ENCODE measurements at regions not wholly inside any gene's neighbourhood (a gene's known extent, or its start where the extent isn't known, plus 50 kb on each side); places are given as distances from the start of the nearest gene placed in this dataset.
"Not testable (repeated sequence)": the region's sequence is repeated elsewhere in the genome, so short reads cannot be mapped to it uniquely, and the experiment has no call there.

DNA sequence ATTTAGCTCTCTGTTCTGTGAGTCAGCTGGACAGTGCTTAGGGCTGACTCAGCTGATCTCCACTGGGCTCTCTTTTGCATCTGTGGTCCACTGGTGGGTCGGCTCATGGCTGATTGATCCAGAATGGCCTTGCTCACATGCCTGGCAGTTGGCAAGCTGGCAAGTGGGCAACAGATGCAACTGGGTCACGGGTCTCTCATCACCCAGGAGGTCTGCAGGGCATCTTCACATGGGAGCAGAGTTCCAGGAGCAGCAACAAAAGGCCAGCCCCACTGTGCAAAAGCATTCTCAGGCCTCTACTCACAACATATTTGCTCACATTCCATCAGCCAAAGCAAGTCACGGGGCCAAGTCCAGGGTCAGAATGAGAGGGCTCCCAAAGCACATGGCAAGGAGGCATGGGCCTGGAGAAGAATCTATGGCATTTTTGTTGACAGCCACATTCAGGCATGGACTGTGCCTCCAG, 98.8 kb downstream of the OAT start:
- no peaks in the 10 kb centered on the region for H3K9me3 ChIP-seq (ENCODE audit: control insufficient read depth, low read depth, low read length)
- H4K91ac ChIP-seq (ENCODE audit: insufficient read length, low read depth, low read length) = no peak overlapping the region
- Mint-ChIP-seq H3K36me3 (ENCODE audit: insufficient read depth in 1 of 3, low read depth in 3 of 3) (no peaks in the 10 kb centered on the region; a peak in 1 of 7 replicates), H3K9me3 (peaks cover 0 to 3% of the 10 kb centered on the region in 2 experiments; a peak in 1 of 5 replicates), H3K4me3 (no peak overlapping the region), H3K27me3 (ENCODE audit: low read depth) (peaks cover 6% of the 10 kb centered on the region; the same call in 1 of the 2 replicates), H3K27ac (peak overlapping the region in 1 of 3 experiments; percentile 7; a peak in 1 of 7 replicates), H3K4me1 (peaks cover 8% of the 10 kb centered on the region in 2 experiments; a peak in 3 of 4 replicates)
- H2BK15ac ChIP-seq (ENCODE audit: low read depth, low read length) = no peak overlapping the region
- no peak for TF ChIP-seq CTCF (conservative IDR thresholded peaks at IDR 0.05)
- H3K27ac ChIP-seq (ENCODE audit: insufficient read length, low read depth, low read length) = no peak overlapping the region
- no peak overlapping the region for H3K9ac ChIP-seq (ENCODE audit: extremely low read depth, insufficient read length, low read length)
- no peak overlapping the region for H2BK20ac ChIP-seq (ENCODE audit: low read depth, low read length, poor library complexity, severe bottlenecking)
- no peak overlapping the region for H3K18ac ChIP-seq (ENCODE audit: insufficient read length, low read depth, low read length)
- no peaks in the 10 kb centered on the region for H3K79me1 ChIP-seq (ENCODE audit: insufficient read depth, low read depth, low read length, poor library complexity, severe bottlenecking)
- H4K8ac ChIP-seq (replicated peaks; ENCODE audit: insufficient read length, low read depth, low read length) = no peak overlapping the region
- no peaks in the 10 kb centered on the region for H3K27me3 ChIP-seq (ENCODE audit: insufficient read depth, low read length)
- H3K4me2 ChIP-seq (ENCODE audit: insufficient read depth, insufficient read length, low read length) = no peak overlapping the region
- no CpG with 5 or more reads among the region's 3 CpGs for WGBS (ENCODE audit: extremely low coverage, insufficient read length, low lambda C conversion rate)
- no peak overlapping the region for H3K56ac ChIP-seq (ENCODE audit: insufficient read length, low read depth, low read length)
- no peaks in the 10 kb centered on the region for H3K23me2 ChIP-seq (ENCODE audit: insufficient read length, low read depth, low read length, poor library complexity, severe bottlenecking)
- peaks cover 2% of the 10 kb centered on the region for H4K20me1 ChIP-seq (ENCODE audit: control insufficient read depth, insufficient read depth, insufficient read length)
- H3K14ac ChIP-seq (ENCODE audit: insufficient read depth, low read length) = no peak overlapping the region
- H2BK5ac ChIP-seq (ENCODE audit: insufficient read length, low read length) = no peak overlapping the region
- no peaks in the 10 kb centered on the region for H3K79me2 ChIP-seq (ENCODE audit: insufficient read depth, low read length)
- no peak overlapping the region for H3T11ph ChIP-seq (ENCODE audit: low read length)
- no peaks in the 10 kb centered on the region for H3K4me1 ChIP-seq (ENCODE audit: insufficient read depth, low read length)
- H3K23ac ChIP-seq (ENCODE audit: insufficient read length, low read depth, low read length) = no peak overlapping the region
- no peak overlapping the region for H2AK5ac ChIP-seq (ENCODE audit: insufficient read length, low read length)
- no peak overlapping the region for H2AFZ ChIP-seq (ENCODE audit: low read length)
- DNase-seq = peak; percentile 12
- no peak overlapping the region for H2BK120ac ChIP-seq (ENCODE audit: low read depth, low read length, poor library complexity, severe bottlenecking)
- H3K4ac ChIP-seq (ENCODE audit: low read depth, low read length) = no peak overlapping the region
- H4K5ac ChIP-seq (ENCODE audit: insufficient read length, low read depth, low read length) = no peak overlapping the region
- H2BK12ac ChIP-seq (ENCODE audit: insufficient read length, low read depth, low read length) = no peak overlapping the region

DNA sequence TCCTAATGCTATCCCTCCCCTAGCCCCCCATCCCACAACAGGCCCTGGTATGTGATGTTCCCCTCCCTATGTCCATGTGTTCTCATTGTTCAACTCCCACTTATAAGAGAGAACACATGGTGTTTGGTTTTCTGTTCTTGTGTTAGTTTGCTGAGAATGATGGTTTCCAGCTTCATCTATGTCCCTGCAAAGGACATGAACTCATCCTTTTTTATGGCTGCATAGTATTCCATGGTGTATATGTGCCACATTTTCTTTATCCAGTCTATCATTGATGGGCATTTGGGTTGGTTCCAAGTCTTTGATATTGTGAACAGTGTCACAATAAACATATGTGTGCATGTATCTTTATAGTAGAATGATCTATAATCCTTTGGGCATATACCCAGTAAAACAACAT, 99.2 kb downstream of the OAT start:
- not testable (repeated sequence) for H2BK120ac ChIP-seq (ENCODE audit: low read depth, low read length, poor library complexity, severe bottlenecking); H3K4me3 Mint-ChIP-seq; H2BK12ac ChIP-seq (ENCODE audit: insufficient read length, low read depth, low read length); H3K56ac ChIP-seq (ENCODE audit: insufficient read length, low read depth, low read length); H3K14ac ChIP-seq (ENCODE audit: insufficient read depth, low read length); H3K23me2 ChIP-seq (ENCODE audit: insufficient read length, low read depth, low read length, poor library complexity, severe bottlenecking); H3K27me3 Mint-ChIP-seq (ENCODE audit: low read depth); H3K27ac ChIP-seq (ENCODE audit: insufficient read length, low read depth, low read length); H4K5ac ChIP-seq (ENCODE audit: insufficient read length, low read depth, low read length); H3K18ac ChIP-seq (ENCODE audit: insufficient read length, low read depth, low read length); H2BK15ac ChIP-seq (ENCODE audit: low read depth, low read length); H2BK5ac ChIP-seq (ENCODE audit: insufficient read length, low read length); H3K9ac ChIP-seq (ENCODE audit: extremely low read depth, insufficient read length, low read length); H3K36me3 Mint-ChIP-seq (ENCODE audit: insufficient read depth in 1 of 3, low read depth in 3 of 3); H2AK5ac ChIP-seq (ENCODE audit: insufficient read length, low read length); H3K79me2 ChIP-seq (ENCODE audit: insufficient read depth, low read length); H2AFZ ChIP-seq (ENCODE audit: low read length); H3K79me1 ChIP-seq (ENCODE audit: insufficient read depth, low read depth, low read length, poor library complexity, severe bottlenecking); H3K9me3 Mint-ChIP-seq; H3K9me3 ChIP-seq (ENCODE audit: control insufficient read depth, low read depth, low read length); H3K4me2 ChIP-seq (ENCODE audit: insufficient read depth, insufficient read length, low read length); H4K20me1 ChIP-seq (ENCODE audit: control insufficient read depth, insufficient read depth, insufficient read length); H3K23ac ChIP-seq (ENCODE audit: insufficient read length, low read depth, low read length); H3K4me1 ChIP-seq (ENCODE audit: insufficient read depth, low read length); H3K4me1 Mint-ChIP-seq; H3K27ac Mint-ChIP-seq; H4K91ac ChIP-seq (ENCODE audit: insufficient read length, low read depth, low read length); H2BK20ac ChIP-seq (ENCODE audit: low read depth, low read length, poor library complexity, severe bottlenecking); H3K4ac ChIP-seq (ENCODE audit: low read depth, low read length); H3K27me3 ChIP-seq (ENCODE audit: insufficient read depth, low read length); DNase-seq; H4K8ac ChIP-seq (replicated peaks; ENCODE audit: insufficient read length, low read depth, low read length); H3T11ph ChIP-seq (ENCODE audit: low read length)
